Esophagus squamous epithelium (tissue), 5 donors: ENCODE measurements at regions not wholly inside any gene's neighbourhood (a gene's known extent, or its start where the extent isn't known, plus 50 kb on each side); places are given as distances from the start of the nearest gene placed in this dataset.

Experiments
- DNase-seq: peaks from one replicate; lab custom pipeline; 2025; lab: John Stamatoyannopoulos, UW
- H3K27ac ChIP-seq, 4 donors: fragments of 200-600 bp; sonication (generic); one replicate each; pipeline ENCODE4 v1.5.1; 2016 to 2019; ENCODE audit warnings: mild to moderate bottlenecking in 1 of 4
- H3K27me3 ChIP-seq, 4 donors: fragments of 200-600 bp; sonication (generic); 1 replicate in 3 of 4; 2 replicates in 1 of 4; pipeline versions ENCODE4 v1.5.1 to v1.6.0; 2017 to 2021; ENCODE audit warnings: antibody characterized with exemption in 1 of 4
- H3K36me3 ChIP-seq, 3 donors: fragments of 200-600 bp; sonication (generic); one replicate each; pipeline ENCODE4 v1.5.1; 2016 to 2019
- H3K4me1 ChIP-seq, 3 donors: fragments of 200-600 bp; sonication (generic); one replicate each; pipeline ENCODE4 v1.5.1; 2017 to 2019
- H3K4me3 ChIP-seq, 4 donors: fragments of 200-600 bp; sonication (generic); 1 replicate in 3 of 4; 2 replicates in 1 of 4; pipeline ENCODE4 v1.5.1; 2016 to 2019; ENCODE audit warnings: mild to moderate bottlenecking in 2 of 4, moderate library complexity in 1 of 4
- H3K9me3 ChIP-seq, 3 donors: fragments of 200-600 bp; sonication (generic); one replicate each; pipeline ENCODE4 v1.5.1; 2016 to 2019
- POLR2A ChIP-seq, 4 donors: fragments of 450-650 bp; IDR thresholded peaks; one replicate each; pipeline ENCODE4 v1.6.1; 2017; ENCODE audit warnings: antibody characterized with exemption in 4 of 4, mild to moderate bottlenecking in 4 of 4, moderate library complexity in 3 of 4
- WGBS, 2 donors: methylation state at CpG; one replicate each; pipeline ENCODE4 v1.1.5; 2018; 5-methylcytosine and 5-hydroxymethylcytosine counted together
- intact Hi-C: fragments of 100-400 bp; cut with DNase I; formaldehyde crosslinking; loops from one replicate; pipeline ENCODE4 v1.15.0; 2022
- TF ChIP-seq, protein P1 (sequence below), 6 experiments: fragments of 450-650 bp in 4 of 6; fragments of 200-600 bp in 2 of 6; sonication (generic) in 2 of 6; IDR thresholded peaks; one replicate each; pipeline ENCODE4 v1.5.1; 2016 to 2019; ENCODE audit warnings: antibody characterized with exemption in 6 of 6, mild to moderate bottlenecking in 4 of 6, moderate library complexity in 4 of 6
- donor health status: DM: yes; HTN: yes; CAD: no.

DNA sequence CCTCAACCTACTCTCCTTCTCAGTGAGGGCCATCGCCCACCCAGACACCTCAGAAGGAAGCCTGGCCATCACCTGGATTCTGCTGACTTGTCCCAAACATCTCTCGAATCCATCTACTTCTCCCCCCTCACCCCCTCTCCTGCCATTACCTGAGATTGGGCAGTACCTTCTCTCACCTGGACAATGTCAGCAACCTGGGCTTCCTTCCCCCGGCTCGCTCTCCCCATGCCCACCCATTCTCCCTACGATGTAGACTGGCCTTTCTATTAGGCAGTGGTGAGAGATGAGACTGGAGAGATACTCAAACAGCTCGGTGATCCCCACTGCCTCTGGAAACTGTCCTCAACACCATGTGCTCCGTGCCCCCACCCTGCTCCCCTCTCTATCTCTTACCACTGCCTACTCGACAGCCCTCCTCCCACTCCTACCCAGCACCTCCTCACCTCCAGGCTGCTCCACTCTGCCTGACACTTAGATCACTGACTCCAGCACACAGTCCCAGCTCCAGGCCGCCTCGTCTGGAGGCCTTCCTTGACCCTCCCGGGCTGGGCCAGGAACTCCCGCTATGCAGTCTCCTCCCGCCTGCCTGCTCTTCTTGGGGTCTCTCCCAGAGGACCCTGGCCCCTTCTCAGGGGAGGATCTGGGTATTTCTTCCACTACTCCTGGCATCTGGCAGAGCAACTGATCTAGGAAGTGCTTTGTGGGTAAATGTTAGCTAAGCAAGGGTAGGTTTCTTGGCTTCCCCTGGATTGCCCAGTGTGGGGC lies 235.8 kb upstream of the NLRP1 start:
- intact Hi-C loops = no loop called here
- WGBS, 2 donors = 88% methylated on average over 8 to 13 of the region's 13 CpGs

GRCh38 chr17:5820721-5821456 lies 236.6 kb upstream of the NLRP1 start:
- no peak for DNase-seq
- no peak overlapping the region for H3K4me3 ChIP-seq
- intact Hi-C loops = no loop called here

More for the DNA sequence above, 235.8 kb upstream of the NLRP1 start:
- H3K27ac ChIP-seq = no peak overlapping the region
- TF ChIP-seq, protein P1, sequence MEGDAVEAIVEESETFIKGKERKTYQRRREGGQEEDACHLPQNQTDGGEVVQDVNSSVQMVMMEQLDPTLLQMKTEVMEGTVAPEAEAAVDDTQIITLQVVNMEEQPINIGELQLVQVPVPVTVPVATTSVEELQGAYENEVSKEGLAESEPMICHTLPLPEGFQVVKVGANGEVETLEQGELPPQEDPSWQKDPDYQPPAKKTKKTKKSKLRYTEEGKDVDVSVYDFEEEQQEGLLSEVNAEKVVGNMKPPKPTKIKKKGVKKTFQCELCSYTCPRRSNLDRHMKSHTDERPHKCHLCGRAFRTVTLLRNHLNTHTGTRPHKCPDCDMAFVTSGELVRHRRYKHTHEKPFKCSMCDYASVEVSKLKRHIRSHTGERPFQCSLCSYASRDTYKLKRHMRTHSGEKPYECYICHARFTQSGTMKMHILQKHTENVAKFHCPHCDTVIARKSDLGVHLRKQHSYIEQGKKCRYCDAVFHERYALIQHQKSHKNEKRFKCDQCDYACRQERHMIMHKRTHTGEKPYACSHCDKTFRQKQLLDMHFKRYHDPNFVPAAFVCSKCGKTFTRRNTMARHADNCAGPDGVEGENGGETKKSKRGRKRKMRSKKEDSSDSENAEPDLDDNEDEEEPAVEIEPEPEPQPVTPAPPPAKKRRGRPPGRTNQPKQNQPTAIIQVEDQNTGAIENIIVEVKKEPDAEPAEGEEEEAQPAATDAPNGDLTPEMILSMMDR (IDR thresholded peaks at IDR 0.05) = no peak
- TF ChIP-seq POLR2A (IDR thresholded peaks at IDR 0.05) = no peak
- no peaks in the 10 kb centered on the region for H3K4me1 ChIP-seq
- H3K9me3 ChIP-seq = no peaks in the 10 kb centered on the region
- no peaks in the 10 kb centered on the region for H3K36me3 ChIP-seq
- H3K27me3 ChIP-seq = peaks cover 0 to 44% (median 0%) of the 10 kb centered on the region in 4 donors
- H3K4me3 ChIP-seq = no peak overlapping the region
- no peak for DNase-seq

DNA sequence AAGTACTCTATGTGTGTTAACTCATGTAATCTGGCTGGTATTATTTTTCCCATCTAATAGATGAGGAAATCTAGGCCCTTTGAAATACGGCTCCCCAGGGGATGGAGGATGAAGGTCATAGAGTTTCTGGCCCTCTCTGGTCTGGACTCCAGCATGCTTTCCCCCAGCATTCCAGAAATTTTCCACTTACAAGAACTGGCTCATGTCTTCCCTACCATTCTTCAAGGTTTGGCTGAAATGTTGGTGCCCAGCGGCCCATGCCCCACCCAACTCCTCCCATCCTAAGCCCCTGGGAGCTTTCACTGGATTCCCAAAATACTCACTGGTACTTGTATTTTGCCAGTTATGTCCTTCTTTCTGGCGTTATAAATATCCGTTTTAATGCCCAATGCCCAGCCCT lies 237.5 kb upstream of the NLRP1 start:
- WGBS, 2 donors = 57 to 60% methylated on average over 4 of the region's 4 CpGs
- Histone ChIP-seq H3K36me3 (no peaks in the 10 kb centered on the region), H3K27ac (no peak overlapping the region), H3K4me1 (no peaks in the 10 kb centered on the region), H3K27me3 (peaks cover 0 to 49% (median 0%) of the 10 kb centered on the region in 4 donors), H3K9me3 (no peaks in the 10 kb centered on the region), H3K4me3 (no peak overlapping the region)
- no peak for DNase-seq
- TF ChIP-seq, protein P1 (IDR thresholded peaks at IDR 0.05) = no peak
- no peak for TF ChIP-seq POLR2A (IDR thresholded peaks at IDR 0.05)
- intact Hi-C loops = no loop called here

More at GRCh38 chr17:5820721-5821456, 236.6 kb upstream of the NLRP1 start:
- no peaks in the 10 kb centered on the region for H3K9me3 ChIP-seq
- no peak for TF ChIP-seq POLR2A (IDR thresholded peaks at IDR 0.05)
- TF ChIP-seq, protein P1 (IDR thresholded peaks at IDR 0.05) = no peak
- no peaks in the 10 kb centered on the region for H3K36me3 ChIP-seq
- H3K27ac ChIP-seq = no peak overlapping the region
- H3K4me1 ChIP-seq = no peaks in the 10 kb centered on the region
- H3K27me3 ChIP-seq = peaks cover 0 to 52% (median 0%) of the 10 kb centered on the region in 4 donors
- WGBS, 2 donors = 69 to 72% methylated on average over 8 to 10 of the region's 10 CpGs

GRCh38 chr17:5822281-5823060 lies 238.2 kb upstream of the NLRP1 start:
- no peaks in the 10 kb centered on the region for H3K36me3 ChIP-seq
- TF ChIP-seq, protein P1 (IDR thresholded peaks at IDR 0.05) = no peak
- no peak for TF ChIP-seq POLR2A (IDR thresholded peaks at IDR 0.05)
- intact Hi-C loops = no loop called here
- H3K27me3 ChIP-seq = peaks cover 0 to 47% (median 0%) of the 10 kb centered on the region in 4 donors
- H3K4me1 ChIP-seq = no peaks in the 10 kb centered on the region
- H3K9me3 ChIP-seq = peaks cover 0 to 6% (median 0%) of the 10 kb centered on the region in 3 donors
- H3K4me3 ChIP-seq = no peak overlapping the region
- DNase-seq = no peak
- 77 to 80% methylated on average over 13 to 16 of the region's 16 CpGs for WGBS, 2 donors
- H3K27ac ChIP-seq = no peak overlapping the region
